ENCODE measurements at regions not wholly inside any gene's neighbourhood (a gene's known extent, or its start where the extent isn't known, plus 50 kb on each side); places are given as distances from the start of the nearest gene placed in this dataset.

- H3K36me3 ChIP-seq (replicated peaks; ENCODE audit: insufficient read depth, low read depth), result no peaks in the 10 kb centered on the region
- WGBS (ENCODE audit: low lambda C conversion rate, missing lambda C conversion rate), result 91% methylated on average over 1 of the region's 1 CpG
- H3K4me2 ChIP-seq, result no peak overlapping the region
- H3K27me3 ChIP-seq, result no peaks in the 10 kb centered on the region
- no peaks in the 10 kb centered on the region for H3K4me1 ChIP-seq (ENCODE audit: insufficient read depth)
- H3K9me2 ChIP-seq (replicated peaks; ENCODE audit: insufficient read depth), result no peaks in the 10 kb centered on the region
- H3K9me3 ChIP-seq (ENCODE audit: low read depth), result no peaks in the 10 kb centered on the region
- no peak for DNase-seq (ENCODE audit: low spot score)
- no peak overlapping the region for H2AFZ ChIP-seq
- H4K20me1 ChIP-seq (ENCODE audit: insufficient read depth, poor library complexity, severe bottlenecking), result no peaks in the 10 kb centered on the region
- no peak overlapping the region for H3K4me3 ChIP-seq
- H3K79me2 ChIP-seq, result no peaks in the 10 kb centered on the region
- no peak overlapping the region for H3K27ac ChIP-seq
- TF ChIP-seq CTCF (IDR thresholded peaks at IDR 0.05; ENCODE audit: poor library complexity) (peak; percentile 45), EZH2phosphoT487 (IDR thresholded peaks at IDR 0.05; ENCODE audit: low read depth, severe bottlenecking, unreplicated experiment) (no peak)
Observed at GRCh38 chr13:64154514-64154913, 2738.9 kb upstream of the PCDH20 start.

DNA sequence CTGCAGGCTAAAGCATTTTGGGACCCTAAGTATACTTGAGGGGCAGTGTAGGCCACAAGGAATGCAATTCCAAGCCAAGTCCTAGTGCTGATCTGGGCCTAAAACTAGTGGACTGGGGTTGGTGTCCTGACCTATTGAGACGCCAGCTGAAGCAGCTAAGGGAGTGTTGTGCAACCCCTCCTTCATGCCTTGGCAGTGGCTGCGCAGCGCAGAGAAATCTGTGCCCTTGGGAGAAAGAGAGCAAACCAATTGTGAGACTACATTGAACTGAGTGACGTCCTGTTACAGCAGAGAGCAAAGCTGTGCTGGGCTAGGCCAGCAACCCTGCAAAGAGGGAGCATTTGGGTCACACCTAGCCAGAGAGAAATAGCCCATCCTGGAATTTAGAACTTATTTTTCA, 2715.0 kb upstream of the PCDH20 start:
- Histone ChIP-seq H3K36me3 (replicated peaks; ENCODE audit: insufficient read depth, low read depth) (no peaks in the 10 kb centered on the region), H2AFZ (no peak overlapping the region), H3K27me3 (no peaks in the 10 kb centered on the region), H3K79me2 (no peaks in the 10 kb centered on the region), H4K20me1 (ENCODE audit: insufficient read depth, poor library complexity, severe bottlenecking) (no peaks in the 10 kb centered on the region), H3K4me1 (ENCODE audit: insufficient read depth) (no peaks in the 10 kb centered on the region), H3K4me3 (no peak overlapping the region), H3K4me2 (no peak overlapping the region), H3K9me2 (replicated peaks; ENCODE audit: insufficient read depth) (no peaks in the 10 kb centered on the region), H3K9me3 (ENCODE audit: low read depth) (no peaks in the 10 kb centered on the region), H3K27ac (no peak overlapping the region)
- 93% methylated on average over 4 of the region's 4 CpGs for WGBS (ENCODE audit: low lambda C conversion rate, missing lambda C conversion rate)
- TF ChIP-seq EZH2phosphoT487 (IDR thresholded peaks at IDR 0.05; ENCODE audit: low read depth, severe bottlenecking, unreplicated experiment) (no peak), EZH2 (IDR thresholded peaks at IDR 0.05; ENCODE audit: borderline replicate concordance) (no peak), CTCF (IDR thresholded peaks at IDR 0.05; ENCODE audit: poor library complexity) (no peak)
- no peak for DNase-seq (ENCODE audit: low spot score)

DNA sequence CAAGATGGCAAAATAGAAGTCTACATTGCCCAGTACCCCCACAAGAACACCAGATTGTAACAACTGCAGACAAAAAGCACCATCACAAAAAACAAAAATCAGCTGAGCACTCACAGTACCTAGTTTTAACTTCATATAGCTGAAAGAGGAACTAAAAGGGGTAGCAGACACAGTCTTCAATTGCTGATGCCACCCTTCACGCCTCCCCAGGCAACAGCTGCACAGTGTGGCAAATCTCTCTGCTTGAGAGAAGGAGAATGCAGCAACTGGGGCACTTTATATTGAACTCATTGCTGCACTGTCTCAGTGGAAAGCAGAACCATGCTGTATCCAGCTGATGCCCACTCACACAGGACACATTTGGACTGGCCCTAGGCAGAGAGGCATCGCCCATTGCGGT, 2714.5 kb upstream of the PCDH20 start:
- H3K9me2 ChIP-seq (replicated peaks; ENCODE audit: insufficient read depth), result no peaks in the 10 kb centered on the region
- DNase-seq (ENCODE audit: low spot score), result no peak
- H3K79me2 ChIP-seq, result no peaks in the 10 kb centered on the region
- no peak overlapping the region for H3K4me3 ChIP-seq
- no peaks in the 10 kb centered on the region for H3K27me3 ChIP-seq
- H3K4me1 ChIP-seq (ENCODE audit: insufficient read depth), result no peaks in the 10 kb centered on the region
- no peak overlapping the region for H2AFZ ChIP-seq
- H3K9me3 ChIP-seq (ENCODE audit: low read depth), result no peaks in the 10 kb centered on the region
- no peak overlapping the region for H3K4me2 ChIP-seq
- 63% methylated on average over 3 of the region's 3 CpGs for WGBS (ENCODE audit: low lambda C conversion rate, missing lambda C conversion rate)
- no peak overlapping the region for H3K27ac ChIP-seq
- TF ChIP-seq CTCF (IDR thresholded peaks at IDR 0.05; ENCODE audit: poor library complexity) (no peak), EZH2 (IDR thresholded peaks at IDR 0.05; ENCODE audit: borderline replicate concordance) (no peak), EZH2phosphoT487 (IDR thresholded peaks at IDR 0.05; ENCODE audit: low read depth, severe bottlenecking, unreplicated experiment) (no peak)
- no peaks in the 10 kb centered on the region for H3K36me3 ChIP-seq (replicated peaks; ENCODE audit: insufficient read depth, low read depth)
- no peaks in the 10 kb centered on the region for H4K20me1 ChIP-seq (ENCODE audit: insufficient read depth, poor library complexity, severe bottlenecking)

DNA sequence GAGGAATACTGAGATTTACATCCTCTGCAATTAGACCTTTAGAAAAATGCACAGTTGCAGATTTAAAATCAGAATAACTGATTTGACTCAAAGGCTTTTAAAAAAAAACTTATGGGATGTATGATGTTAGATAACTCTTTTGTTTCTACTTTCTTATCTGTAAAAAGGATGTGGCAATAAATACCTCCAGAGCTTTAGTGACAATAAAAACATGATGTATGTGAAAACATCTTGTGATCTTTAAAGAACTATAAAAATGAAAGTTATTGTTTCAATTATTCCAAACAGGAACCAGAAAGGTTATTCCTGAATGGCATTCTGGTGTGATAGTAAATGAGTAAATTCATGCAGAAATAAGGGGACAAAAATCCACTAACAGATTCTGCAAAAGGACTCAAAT, 2712.2 kb upstream of the PCDH20 start:
- no peak overlapping the region for H3K4me3 ChIP-seq

More for the DNA sequence above, 2712.2 kb upstream of the PCDH20 start:
- no peaks in the 10 kb centered on the region for H3K36me3 ChIP-seq (replicated peaks; ENCODE audit: insufficient read depth, low read depth)
- H4K20me1 ChIP-seq (ENCODE audit: insufficient read depth, poor library complexity, severe bottlenecking), result no peaks in the 10 kb centered on the region
- peak overlapping the region; percentile 5 for H2AFZ ChIP-seq
- H3K27me3 ChIP-seq, result no peaks in the 10 kb centered on the region
- H3K9me2 ChIP-seq (replicated peaks; ENCODE audit: insufficient read depth), result no peaks in the 10 kb centered on the region
- H3K79me2 ChIP-seq, result no peaks in the 10 kb centered on the region
- H3K4me2 ChIP-seq, result no peak overlapping the region
- no peak for TF ChIP-seq EZH2phosphoT487 (IDR thresholded peaks at IDR 0.05; ENCODE audit: low read depth, severe bottlenecking, unreplicated experiment)
- no peak for TF ChIP-seq EZH2 (IDR thresholded peaks at IDR 0.05; ENCODE audit: borderline replicate concordance)
- TF ChIP-seq CTCF (IDR thresholded peaks at IDR 0.05; ENCODE audit: poor library complexity), result no peak
- H3K4me1 ChIP-seq (ENCODE audit: insufficient read depth), result no peaks in the 10 kb centered on the region
- DNase-seq (ENCODE audit: low spot score), result no peak
- H3K9me3 ChIP-seq (ENCODE audit: low read depth), result no peaks in the 10 kb centered on the region
- H3K27ac ChIP-seq, result no peak overlapping the region

All from hepatocyte (in vitro differentiated cells).